B cell (primary cell): ENCODE measurements at regions not wholly inside any gene's neighbourhood (a gene's known extent, or its start where the extent isn't known, plus 50 kb on each side); places are given as distances from the start of the nearest gene placed in this dataset.
"Not testable (repeated sequence)": the region's sequence is repeated elsewhere in the genome, so short reads cannot be mapped to it uniquely, and the experiment has no call there.

Experiments
- ATAC-seq: fragments of 200-7000 bp; cut with Tn5 transposase; one replicate; pipeline ENCODE4 v1.10.0; 2021; ENCODE audit warnings: low read depth, mild to moderate bottlenecking, moderate number of reproducible peaks, moderate library complexity
- CTCF ChIA-PET: fragments of 350-600 bp; sonication (Branson Sonifier 250); formaldehyde crosslinking; loops from one replicate; lab custom pipeline; 2021; ENCODE audit warnings: antibody characterized with exemption, inconsistent platforms; lab: Charles Lee
- POLR2A ChIA-PET: fragments of 350-600 bp; sonication (Branson Sonifier 250); formaldehyde crosslinking; loops from one replicate; lab custom pipeline; 2021; ENCODE audit warnings: antibody characterized with exemption; lab: Charles Lee
- DNase-seq: peaks from one replicate; pipeline ENCODE4 v3.0.0; 2013
- H2AFZ ChIP-seq: 2 replicates; pipeline ENCODE4 v1.6.1; 2012; ENCODE audit warnings: mild to moderate bottlenecking, low read depth, low read length; ENCODE audit not compliant: insufficient read depth, poor library complexity, severe bottlenecking
- H3K27ac ChIP-seq, 2 donors: 1 replicate in 1 of 2; 2 replicates in 1 of 2; pipeline ENCODE4 v1.5.1; 2012 to 2013; ENCODE audit warnings: low read length in 2 of 2, mild to moderate bottlenecking in 2 of 2, moderate library complexity in 1 of 2
- H3K27me3 ChIP-seq, 4 experiments: fragments of 200-600 bp in 1 of 4; sonication (generic) in 1 of 4; replicated peaks in 1 of 4; 1 replicate in 2 of 4; 2 replicates in 2 of 4; pipeline versions ENCODE4 v1.6.1 to v1.7.0; 2013 to 2016; ENCODE audit warnings: low read length in 3 of 4, mild to moderate bottlenecking in 2 of 4, mixed read lengths in 1 of 4, moderate library complexity in 1 of 4; ENCODE audit not compliant: insufficient read depth in 4 of 4, control insufficient read depth in 3 of 4; ENCODE audit errors: control extremely low read depth in 1 of 4
- H3K36me3 ChIP-seq, 2 experiments: replicated peaks in 1 of 2; 1 replicate in 1 of 2; 2 replicates in 1 of 2; pipeline versions ENCODE4 v1.6.1 to v1.7.1; 2013; ENCODE audit warnings: low read length in 1 of 2; ENCODE audit not compliant: insufficient read depth in 2 of 2, control insufficient read depth in 1 of 2; ENCODE audit errors: control extremely low read depth in 1 of 2, extremely low read depth in 1 of 2
- H3K4me1 ChIP-seq, 2 donors: fragments of 200-600 bp in 1 of 2; sonication (generic) in 1 of 2; 1 replicate in 1 of 2; 2 replicates in 1 of 2; pipeline versions ENCODE4 v1.5.1 to v1.6.1; 2013 to 2017; ENCODE audit warnings: low read length in 2 of 2; ENCODE audit not compliant: control insufficient read depth in 2 of 2, insufficient read depth in 2 of 2
- H3K4me2 ChIP-seq: replicated peaks from 2 replicates; pipeline ENCODE3; 2012; ENCODE audit warnings: mild to moderate bottlenecking, low read depth, low read length; ENCODE audit not compliant: poor library complexity, severe bottlenecking
- H3K4me3 ChIP-seq, 5 experiments: fragments of 200-600 bp in 1 of 5; sonication (generic) in 1 of 5; 1 replicate in 3 of 5; 2 replicates in 2 of 5; pipeline versions ENCODE4 v1.5.1 to v1.7.0; 2011 to 2016; ENCODE audit warnings: low read length in 4 of 5, mild to moderate bottlenecking in 4 of 5, low read depth in 2 of 5, control low read depth in 1 of 5, moderate library complexity in 1 of 5; ENCODE audit not compliant: insufficient read depth in 1 of 5; ENCODE audit errors: control extremely low read depth in 1 of 5, extremely low read depth in 1 of 5
- H3K79me2 ChIP-seq: fragments of 200-600 bp; sonication (generic); one replicate; pipeline ENCODE4 v1.6.0; 2016; ENCODE audit warnings: low read length; ENCODE audit not compliant: control insufficient read depth, insufficient read depth
- H3K9ac ChIP-seq: fragments of 200-600 bp; sonication (generic); 2 replicates; pipeline ENCODE4 v1.6.1; 2017; ENCODE audit warnings: mild to moderate bottlenecking, low read length, moderate library complexity
- H3K9me3 ChIP-seq, 3 donors: one replicate each; pipeline versions ENCODE4 v1.6.1 to v1.7.1; 2013; ENCODE audit warnings: low read length in 2 of 3; ENCODE audit not compliant: control insufficient read depth in 2 of 3, insufficient read depth in 1 of 3; ENCODE audit errors: control extremely low read depth in 1 of 3
- H4K20me1 ChIP-seq: 2 replicates; pipeline ENCODE4 v1.6.0; 2012; ENCODE audit warnings: mild to moderate bottlenecking, low read length; ENCODE audit not compliant: insufficient read depth, control insufficient read depth, poor library complexity, severe bottlenecking
- H3K27ac Mint-ChIP-seq: one replicate; pipeline ENCODE4 v1.8.0; 2021; ENCODE audit warnings: mixed read lengths
- H3K27me3 Mint-ChIP-seq: one replicate; pipeline ENCODE4 v1.8.0; 2021; ENCODE audit warnings: mixed read lengths
- H3K4me1 Mint-ChIP-seq: one replicate; pipeline ENCODE4 v1.8.0; 2021; ENCODE audit warnings: mixed read lengths
- H3K4me3 Mint-ChIP-seq: one replicate; pipeline ENCODE4 v1.8.0; 2021; ENCODE audit warnings: mixed read lengths
- H3K9me3 Mint-ChIP-seq: one replicate; pipeline ENCODE4 v1.8.0; 2022; ENCODE audit warnings: mixed read lengths; ENCODE audit not compliant: insufficient read depth
- WGBS: methylation state at CpG from one replicate; pipeline ENCODE4 v1.1.5; 2013; ENCODE audit warnings: missing lambda C conversion rate; ENCODE audit not compliant: insufficient coverage; 5-methylcytosine and 5-hydroxymethylcytosine counted together
- intact Hi-C: fragments of 100-400 bp; cut with micrococcal nuclease; formaldehyde crosslinking; loops from one replicate; pipeline ENCODE4 v1.10.0; 2022

- H3K4me2 ChIP-seq, H3K27ac Mint-ChIP-seq, ATAC-seq, H3K27me3 Mint-ChIP-seq, H3K9me3 ChIP-seq, H2AFZ ChIP-seq, H3K27ac ChIP-seq, H3K9me3 Mint-ChIP-seq, H3K36me3 ChIP-seq, H3K4me1 Mint-ChIP-seq, H3K9ac ChIP-seq, DNase-seq, H3K27me3 ChIP-seq, H3K4me3 Mint-ChIP-seq, CTCF ChIA-PET, H4K20me1 ChIP-seq, H3K4me3 ChIP-seq, H3K79me2 ChIP-seq, POLR2A ChIA-PET, H3K4me1 ChIP-seq, intact Hi-C loops: not testable (repeated sequence)
- WGBS, result no CpG with 5 or more reads among the region's 5 CpGs
These were observed 73.8 kb upstream of the KRTAP5-11 start for GRCh38 chr11:71656513-71656912.

- H3K4me2 ChIP-seq, H3K9me3 ChIP-seq, H4K20me1 ChIP-seq, H3K4me1 ChIP-seq, ATAC-seq, H3K27me3 ChIP-seq, POLR2A ChIA-PET, H3K9me3 Mint-ChIP-seq, H3K4me3 ChIP-seq, H3K4me1 Mint-ChIP-seq, H3K27ac ChIP-seq, DNase-seq, H3K79me2 ChIP-seq, CTCF ChIA-PET, H3K9ac ChIP-seq, H3K4me3 Mint-ChIP-seq, H3K36me3 ChIP-seq, H3K27ac Mint-ChIP-seq, H2AFZ ChIP-seq, intact Hi-C loops: not testable (repeated sequence)
- peaks cover 10% of the 10 kb centered on the region for H3K27me3 Mint-ChIP-seq
- WGBS, result no CpG with 5 or more reads among the region's 3 CpGs
These were observed 82.3 kb upstream of the KRTAP5-11 start for GRCh38 chr11:71664941-71665340.

GRCh38 chr11:71698110-71698509 is 115.4 kb upstream of the KRTAP5-11 start:
- H3K4me2 ChIP-seq, H3K4me3 Mint-ChIP-seq, H3K4me3 ChIP-seq, H3K79me2 ChIP-seq, ATAC-seq, H2AFZ ChIP-seq, H3K27me3 ChIP-seq, H3K27ac ChIP-seq, H3K27ac Mint-ChIP-seq, intact Hi-C loops, H3K4me1 Mint-ChIP-seq, CTCF ChIA-PET, DNase-seq, H3K36me3 ChIP-seq, H3K9ac ChIP-seq, H3K27me3 Mint-ChIP-seq, H3K9me3 ChIP-seq, H4K20me1 ChIP-seq, H3K4me1 ChIP-seq, H3K9me3 Mint-ChIP-seq, POLR2A ChIA-PET: not testable (repeated sequence)

- H3K4me1 Mint-ChIP-seq, CTCF ChIA-PET, H3K4me3 ChIP-seq, H3K9me3 Mint-ChIP-seq, ATAC-seq, H3K4me1 ChIP-seq, DNase-seq, H3K4me3 Mint-ChIP-seq, POLR2A ChIA-PET, H3K4me2 ChIP-seq, H2AFZ ChIP-seq, H4K20me1 ChIP-seq, H3K9ac ChIP-seq, H3K27ac Mint-ChIP-seq, H3K79me2 ChIP-seq, H3K27me3 Mint-ChIP-seq, H3K9me3 ChIP-seq, H3K36me3 ChIP-seq, H3K27me3 ChIP-seq, intact Hi-C loops, H3K27ac ChIP-seq: not testable (repeated sequence)
- WGBS, result no CpG with 5 or more reads among the region's 2 CpGs
These were observed 116.3 kb upstream of the KRTAP5-11 start for GRCh38 chr11:71698961-71699360.
